GM19351 (cell line): ENCODE measurements at regions not wholly inside any gene's neighbourhood (a gene's known extent, or its start where the extent isn't known, plus 50 kb on each side); places are given as distances from the start of the nearest gene placed in this dataset.

Experiments used
- ATAC-seq: cut with Tn5 transposase; IDR thresholded peaks from one replicate; pipeline ENCODE4 v1.9.1; 2021; ENCODE audit warnings: mild to moderate bottlenecking, moderate library complexity; ENCODE audit not compliant: unreplicated experiment

GRCh38 chr20:10802236-10802635, 128.4 kb upstream of the JAG1 start:
- ATAC-seq = no peak

GRCh38 chr20:10805764-10806163, 132.0 kb upstream of the JAG1 start:
- no peak for ATAC-seq

GRCh38 chr20:10806539-10806938, 132.7 kb upstream of the JAG1 start:
- ATAC-seq = no peak

- no peak for ATAC-seq
Observed at GRCh38 chr20:10807013-10807412, 133.2 kb upstream of the JAG1 start.

- no peak for ATAC-seq
Observed at GRCh38 chr20:10812759-10813327, 139.0 kb upstream of the JAG1 start.

- no peak for ATAC-seq
Observed at GRCh38 chr20:10823585-10823984, 149.8 kb upstream of the JAG1 start.

- ATAC-seq = no peak
Observed at GRCh38 chr20:10824750-10825500, 151.1 kb upstream of the JAG1 start.

- no peak for ATAC-seq
Observed at GRCh38 chr20:10826111-10826510, 152.3 kb upstream of the JAG1 start.

- no peak for ATAC-seq
Observed at GRCh38 chr20:10828180-10828579, 154.4 kb upstream of the JAG1 start.

- ATAC-seq = no peak
Observed at GRCh38 chr20:10832141-10832540, 158.3 kb upstream of the JAG1 start.

GRCh38 chr20:10837901-10838300, 164.1 kb upstream of the JAG1 start:
- ATAC-seq = no peak

GRCh38 chr20:10842116-10842515, 168.3 kb upstream of the JAG1 start:
- no peak for ATAC-seq

- ATAC-seq = no peak
Observed at GRCh38 chr20:10843146-10843711, 169.4 kb upstream of the JAG1 start.

GRCh38 chr20:10846766-10847165, 173.0 kb upstream of the JAG1 start:
- ATAC-seq = no peak

- peak; percentile 59 for ATAC-seq
Observed at GRCh38 chr20:10848810-10849370, 175.1 kb upstream of the JAG1 start.

- ATAC-seq = no peak
Observed at GRCh38 chr20:10853176-10853575, 179.4 kb upstream of the JAG1 start.

- no peak for ATAC-seq
Observed at GRCh38 chr20:10853731-10854130, 179.9 kb upstream of the JAG1 start.

GRCh38 chr20:10854976-10855375, 181.2 kb upstream of the JAG1 start:
- ATAC-seq = no peak

- ATAC-seq = no peak
Observed at GRCh38 chr20:10855778-10856177, 182.0 kb upstream of the JAG1 start.

- ATAC-seq = no peak
Observed at GRCh38 chr20:10856237-10857015, 182.6 kb upstream of the JAG1 start.

GRCh38 chr20:10857352-10858070, 183.7 kb upstream of the JAG1 start:
- ATAC-seq = no peak
